ENCODE measurements at regions not wholly inside any gene's neighbourhood (a gene's known extent, or its start where the extent isn't known, plus 50 kb on each side); places are given as distances from the start of the nearest gene placed in this dataset.

GRCh38 chr3:73759297-73759711 lies 134.6 kb upstream of the PDZRN3 start:
- Histone ChIP-seq H3K27ac (ENCODE audit: insufficient read length, low read depth, low read length) (no peak overlapping the region), H4K20me1 (ENCODE audit: control insufficient read depth, insufficient read depth, insufficient read length) (no peaks in the 10 kb centered on the region), H2BK5ac (ENCODE audit: insufficient read length, low read length) (no peak overlapping the region), H2BK20ac (ENCODE audit: low read depth, low read length, poor library complexity, severe bottlenecking) (no peak overlapping the region), H3K56ac (ENCODE audit: insufficient read length, low read depth, low read length) (no peak overlapping the region), H2AK5ac (ENCODE audit: insufficient read length, low read length) (no peak overlapping the region), H3K14ac (ENCODE audit: insufficient read depth, low read length) (no peak overlapping the region), H3K79me2 (ENCODE audit: insufficient read depth, low read length) (no peaks in the 10 kb centered on the region), H3K4ac (ENCODE audit: low read depth, low read length) (no peak overlapping the region), H3T11ph (ENCODE audit: low read length) (no peak overlapping the region), H3K79me1 (ENCODE audit: insufficient read depth, low read depth, low read length, poor library complexity, severe bottlenecking) (no peaks in the 10 kb centered on the region), H2BK15ac (ENCODE audit: low read depth, low read length) (no peak overlapping the region), H3K9ac (ENCODE audit: extremely low read depth, insufficient read length, low read length) (no peak overlapping the region), H3K23me2 (ENCODE audit: insufficient read length, low read depth, low read length, poor library complexity, severe bottlenecking) (no peaks in the 10 kb centered on the region), H4K91ac (ENCODE audit: insufficient read length, low read depth, low read length) (no peak overlapping the region), H3K4me1 (ENCODE audit: insufficient read depth, low read length) (peaks cover 8% of the 10 kb centered on the region), H3K23ac (ENCODE audit: insufficient read length, low read depth, low read length) (no peak overlapping the region), H2AFZ (ENCODE audit: low read length) (no peak overlapping the region), H4K5ac (ENCODE audit: insufficient read length, low read depth, low read length) (no peak overlapping the region), H3K4me2 (ENCODE audit: insufficient read depth, insufficient read length, low read length) (no peak overlapping the region), H3K9me3 (ENCODE audit: control insufficient read depth, low read depth, low read length) (no peaks in the 10 kb centered on the region), H3K27me3 (ENCODE audit: insufficient read depth, low read length) (no peaks in the 10 kb centered on the region), H2BK12ac (ENCODE audit: insufficient read length, low read depth, low read length) (no peak overlapping the region), H4K8ac (replicated peaks; ENCODE audit: insufficient read length, low read depth, low read length) (no peak overlapping the region), H2BK120ac (ENCODE audit: low read depth, low read length, poor library complexity, severe bottlenecking) (no peak overlapping the region), H3K18ac (ENCODE audit: insufficient read length, low read depth, low read length) (no peak overlapping the region)
- WGBS (ENCODE audit: extremely low coverage, insufficient read length, low lambda C conversion rate) = no CpG with 5 or more reads among the region's 3 CpGs
- Mint-ChIP-seq H3K9me3 (no peaks in the 10 kb centered on the region), H3K4me3 (no peak overlapping the region), H3K27ac (no peak overlapping the region), H3K4me1 (peaks cover 34 to 36% of the 10 kb centered on the region in 2 experiments), H3K27me3 (ENCODE audit: low read depth) (peaks cover 2% of the 10 kb centered on the region; the same call in 1 of the 2 replicates), H3K36me3 (ENCODE audit: insufficient read depth in 1 of 3, low read depth in 3 of 3) (no peaks in the 10 kb centered on the region)
- TF ChIP-seq CTCF (conservative IDR thresholded peaks at IDR 0.05) = no peak
- no peak for DNase-seq

Data from H9 (cell line).